ENCODE measurements at regions not wholly inside any gene's neighbourhood (a gene's known extent, or its start where the extent isn't known, plus 50 kb on each side); places are given as distances from the start of the nearest gene placed in this dataset.

DNA sequence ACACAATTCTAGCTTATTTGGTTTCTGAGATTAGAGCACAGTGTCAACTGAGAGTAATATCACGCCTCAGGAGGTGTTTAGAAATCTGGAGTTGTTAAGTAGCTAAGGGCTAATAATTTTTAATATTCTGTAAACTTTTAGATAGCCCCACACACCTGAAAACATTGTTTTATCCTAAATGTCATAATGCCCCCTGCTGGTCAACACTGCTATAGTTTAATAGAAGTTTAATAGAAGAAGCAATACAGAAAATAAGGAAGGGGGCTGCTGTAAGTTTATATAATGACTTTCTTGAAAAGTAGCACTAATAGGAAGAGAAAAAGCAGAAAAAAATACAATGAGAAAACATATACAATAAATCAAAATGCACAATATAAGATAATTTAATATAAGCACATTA is 516.4 kb upstream of the PCDH11Y start:
- TF ChIP-seq, protein P1, sequence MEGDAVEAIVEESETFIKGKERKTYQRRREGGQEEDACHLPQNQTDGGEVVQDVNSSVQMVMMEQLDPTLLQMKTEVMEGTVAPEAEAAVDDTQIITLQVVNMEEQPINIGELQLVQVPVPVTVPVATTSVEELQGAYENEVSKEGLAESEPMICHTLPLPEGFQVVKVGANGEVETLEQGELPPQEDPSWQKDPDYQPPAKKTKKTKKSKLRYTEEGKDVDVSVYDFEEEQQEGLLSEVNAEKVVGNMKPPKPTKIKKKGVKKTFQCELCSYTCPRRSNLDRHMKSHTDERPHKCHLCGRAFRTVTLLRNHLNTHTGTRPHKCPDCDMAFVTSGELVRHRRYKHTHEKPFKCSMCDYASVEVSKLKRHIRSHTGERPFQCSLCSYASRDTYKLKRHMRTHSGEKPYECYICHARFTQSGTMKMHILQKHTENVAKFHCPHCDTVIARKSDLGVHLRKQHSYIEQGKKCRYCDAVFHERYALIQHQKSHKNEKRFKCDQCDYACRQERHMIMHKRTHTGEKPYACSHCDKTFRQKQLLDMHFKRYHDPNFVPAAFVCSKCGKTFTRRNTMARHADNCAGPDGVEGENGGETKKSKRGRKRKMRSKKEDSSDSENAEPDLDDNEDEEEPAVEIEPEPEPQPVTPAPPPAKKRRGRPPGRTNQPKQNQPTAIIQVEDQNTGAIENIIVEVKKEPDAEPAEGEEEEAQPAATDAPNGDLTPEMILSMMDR (IDR thresholded peaks at IDR 0.05; ENCODE audit: unreplicated experiment), result peak; percentile 36
- H3K9me3 Mint-ChIP-seq (ENCODE audit: unreplicated experiment), result no peaks in the 10 kb centered on the region
- no peak overlapping the region for H3K27ac Mint-ChIP-seq (ENCODE audit: unreplicated experiment)
- H3K36me3 Mint-ChIP-seq (ENCODE audit: low read depth, unreplicated experiment), result no peaks in the 10 kb centered on the region
- no peaks in the 10 kb centered on the region for H3K4me1 Mint-ChIP-seq (ENCODE audit: unreplicated experiment)
- DNase-seq (ENCODE audit: low spot score), result peak; percentile 4
- no peaks in the 10 kb centered on the region for H3K27me3 Mint-ChIP-seq (ENCODE audit: unreplicated experiment)
- H3K4me3 Mint-ChIP-seq (ENCODE audit: unreplicated experiment), result no peak overlapping the region

All from endothelial cell (in vitro differentiated cells).